ENCODE measurements at regions not wholly inside any gene's neighbourhood (a gene's known extent, or its start where the extent isn't known, plus 50 kb on each side); places are given as distances from the start of the nearest gene placed in this dataset.

DNA sequence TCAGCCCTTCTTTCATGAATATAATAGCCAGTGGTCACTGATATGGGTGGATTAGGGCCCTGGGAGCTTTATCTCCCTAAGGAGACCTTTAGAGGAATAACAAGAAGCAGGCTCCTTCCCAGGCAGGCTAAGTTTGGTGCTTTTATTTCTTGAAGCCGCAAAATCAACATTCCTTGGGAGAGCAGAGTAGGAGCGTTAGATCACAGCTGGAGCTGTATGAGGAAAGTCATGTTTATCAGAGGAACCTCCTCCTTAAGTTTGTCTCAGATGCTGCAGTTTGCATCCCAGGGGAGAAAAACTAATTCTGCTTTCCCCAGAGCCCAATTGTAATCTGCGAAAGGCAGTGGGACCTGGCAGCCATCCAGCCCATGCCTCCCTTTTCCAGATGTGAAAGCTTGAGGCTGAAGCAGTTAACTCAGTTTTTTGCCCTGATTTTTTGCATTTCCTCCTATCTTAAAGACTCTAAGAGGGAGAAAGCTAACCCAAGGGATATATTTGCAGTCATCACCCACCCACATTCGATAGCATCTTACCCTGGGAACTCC is 186.0 kb upstream of the FRMPD4 start:
- peaks cover 55% of the 10 kb centered on the region for H3K9me3 Mint-ChIP-seq
- no peaks in the 10 kb centered on the region for H3K27me3 ChIP-seq (ENCODE audit: control insufficient read depth, insufficient read depth, low read length, poor library complexity, severe bottlenecking)

DNA sequence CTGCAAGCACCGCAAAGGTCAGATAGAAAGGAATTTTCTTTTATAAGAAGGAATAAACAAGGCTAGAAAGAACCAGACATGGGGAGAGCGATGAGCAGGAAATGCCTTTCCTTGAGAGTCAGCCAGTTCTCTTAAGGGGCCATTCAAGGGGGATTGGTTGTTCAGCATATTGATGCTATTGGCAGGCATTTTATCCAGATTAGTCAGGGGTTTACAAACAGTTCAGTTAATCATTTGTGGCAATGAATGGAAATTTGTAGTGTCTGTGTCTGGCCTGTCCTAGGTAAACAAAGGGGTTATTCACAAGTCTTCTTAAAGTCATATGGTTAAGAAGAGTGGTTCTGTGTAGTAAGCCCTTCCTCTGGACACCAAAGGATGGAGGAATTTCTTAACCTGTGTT is 184.7 kb upstream of the FRMPD4 start:
- no peak for DNase-seq
- no peak for TF ChIP-seq CTCF (conservative IDR thresholded peaks at IDR 0.05)
- Histone ChIP-seq H3K9me3 (ENCODE audit: control insufficient read depth, low read length) (no peaks in the 10 kb centered on the region), H3K4me1 (ENCODE audit: control insufficient read depth, insufficient read depth, low read length) (no peaks in the 10 kb centered on the region), H3K9ac (ENCODE audit: extremely low read depth, low read length, poor library complexity, severe bottlenecking) (no peak overlapping the region), H3K27ac (ENCODE audit: low read depth, low read length) (no peak overlapping the region), H3K36me3 (ENCODE audit: control insufficient read depth, insufficient read depth, low read length) (no peaks in the 10 kb centered on the region), H3K27me3 (ENCODE audit: control insufficient read depth, insufficient read depth, low read length, poor library complexity, severe bottlenecking) (no peaks in the 10 kb centered on the region), H3K4me3 (ENCODE audit: low read length) (no peak overlapping the region)
- Mint-ChIP-seq H3K27ac (no peak overlapping the region), H3K27me3 (ENCODE audit: insufficient read depth) (no peaks in the 10 kb centered on the region), H3K36me3 (ENCODE audit: low read depth) (no peaks in the 10 kb centered on the region), H3K4me1 (peaks cover 5% of the 10 kb centered on the region), H3K9me3 (peaks cover 54% of the 10 kb centered on the region), H3K4me3 (no peak overlapping the region)
- 62% methylated on average over 2 of the region's 2 CpGs; no CpG with 5 or more reads in 1 of the 2 experiments for WGBS, 2 experiments (ENCODE audit: insufficient coverage in 1 of 2, insufficient read length in 1 of 2)

More for the DNA sequence above, 186.0 kb upstream of the FRMPD4 start:
- Histone ChIP-seq H3K27ac (ENCODE audit: low read depth, low read length) (no peak overlapping the region), H3K9me3 (ENCODE audit: control insufficient read depth, low read length) (no peaks in the 10 kb centered on the region), H3K4me1 (ENCODE audit: control insufficient read depth, insufficient read depth, low read length) (no peaks in the 10 kb centered on the region), H3K4me3 (ENCODE audit: low read length) (no peak overlapping the region), H3K36me3 (ENCODE audit: control insufficient read depth, insufficient read depth, low read length) (no peaks in the 10 kb centered on the region), H3K9ac (ENCODE audit: extremely low read depth, low read length, poor library complexity, severe bottlenecking) (no peak overlapping the region)
- 67 to 73% methylated on average over 2 to 4 of the region's 4 CpGs for WGBS, 2 experiments (ENCODE audit: insufficient coverage in 1 of 2, insufficient read length in 1 of 2)
- H3K27me3 Mint-ChIP-seq (ENCODE audit: insufficient read depth) = no peaks in the 10 kb centered on the region
- DNase-seq = no peak
- peaks cover 2% of the 10 kb centered on the region for H3K4me1 Mint-ChIP-seq
- H3K4me3 Mint-ChIP-seq = no peak overlapping the region
- H3K36me3 Mint-ChIP-seq (ENCODE audit: low read depth) = no peaks in the 10 kb centered on the region
- no peak for TF ChIP-seq CTCF (conservative IDR thresholded peaks at IDR 0.05)
- H3K27ac Mint-ChIP-seq = no peak overlapping the region

DNA sequence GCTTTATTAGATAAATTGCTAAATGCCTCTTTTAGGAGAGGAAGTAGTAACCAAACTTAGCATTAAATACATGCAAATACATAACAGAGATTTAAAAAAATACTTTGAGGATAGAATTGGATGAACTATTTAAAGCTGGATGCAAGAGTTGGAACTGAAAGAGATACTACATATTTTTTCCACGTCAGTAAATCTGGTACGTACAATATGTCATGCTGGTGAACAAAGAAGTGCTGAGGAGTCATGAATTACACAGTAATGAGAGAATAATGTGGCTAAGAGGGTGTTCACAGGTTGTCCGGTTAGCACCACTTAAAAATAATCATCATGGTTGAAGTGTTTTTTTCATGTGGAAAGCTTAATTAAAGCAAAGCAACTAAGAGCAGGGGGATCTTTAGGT is 184.1 kb upstream of the FRMPD4 start:
- H3K27ac ChIP-seq (ENCODE audit: low read depth, low read length) = no peak overlapping the region
- no peak overlapping the region for H3K4me3 ChIP-seq (ENCODE audit: low read length)
- TF ChIP-seq CTCF (conservative IDR thresholded peaks at IDR 0.05) = no peak
- no peaks in the 10 kb centered on the region for H3K27me3 ChIP-seq (ENCODE audit: control insufficient read depth, insufficient read depth, low read length, poor library complexity, severe bottlenecking)
- H3K4me3 Mint-ChIP-seq = no peak overlapping the region
- H3K4me1 ChIP-seq (ENCODE audit: control insufficient read depth, insufficient read depth, low read length) = no peaks in the 10 kb centered on the region
- peaks cover 53% of the 10 kb centered on the region for H3K9me3 Mint-ChIP-seq
- no peak overlapping the region for H3K9ac ChIP-seq (ENCODE audit: extremely low read depth, low read length, poor library complexity, severe bottlenecking)
- whole genome bisulfite sequencing, 2 experiments (ENCODE audit: insufficient coverage in 1 of 2, insufficient read length in 1 of 2) = 86% methylated on average over 3 of the region's 3 CpGs; no CpG with 5 or more reads in 1 of the 2 experiments
- H3K4me1 Mint-ChIP-seq = peaks cover 5% of the 10 kb centered on the region
- H3K36me3 Mint-ChIP-seq (ENCODE audit: low read depth) = no peaks in the 10 kb centered on the region
- no peaks in the 10 kb centered on the region for H3K36me3 ChIP-seq (ENCODE audit: control insufficient read depth, insufficient read depth, low read length)
- no peak overlapping the region for H3K27ac Mint-ChIP-seq
- no peaks in the 10 kb centered on the region for H3K27me3 Mint-ChIP-seq (ENCODE audit: insufficient read depth)
- no peaks in the 10 kb centered on the region for H3K9me3 ChIP-seq (ENCODE audit: control insufficient read depth, low read length)
- no peak for DNase-seq
